SKM-1 (cell line): ENCODE measurements at regions not wholly inside any gene's neighbourhood (a gene's known extent, or its start where the extent isn't known, plus 50 kb on each side); places are given as distances from the start of the nearest gene placed in this dataset.
"Not testable (repeated sequence)": the region's sequence is repeated elsewhere in the genome, so short reads cannot be mapped to it uniquely, and the experiment has no call there.

Source experiments
- DNase-seq: peaks from one replicate; lab custom pipeline; 2025; ENCODE audit not compliant: unreplicated experiment; lab: John Stamatoyannopoulos, UW

GRCh38 chr7:27457603-27458565 lies 204.8 kb downstream of the HIBADH start:
- not testable (repeated sequence) for DNase-seq

- DNase-seq = no peak
These were observed 203.5 kb downstream of the HIBADH start for GRCh38 chr7:27459021-27459730.

GRCh38 chr7:27459731-27460053 lies 203.0 kb downstream of the HIBADH start:
- DNase-seq = no peak

GRCh38 chr7:27462575-27463270 lies 200.0 kb downstream of the HIBADH start:
- no peak for DNase-seq

GRCh38 chr7:27464970-27465369 lies 197.7 kb downstream of the HIBADH start:
- DNase-seq = no peak

- DNase-seq = no peak
These were observed 196.0 kb downstream of the HIBADH start for GRCh38 chr7:27466703-27467102.

- no peak for DNase-seq
These were observed 190.6 kb downstream of the HIBADH start for GRCh38 chr7:27472043-27472442.
